ENCODE measurements at regions not wholly inside any gene's neighbourhood (a gene's known extent, or its start where the extent isn't known, plus 50 kb on each side); places are given as distances from the start of the nearest gene placed in this dataset.

- H3K79me2 ChIP-seq (ENCODE audit: control insufficient read depth, insufficient read depth, low read length) = no peaks in the 10 kb centered on the region
- dilution Hi-C loops (cut with MboI; ENCODE audit: extremely low pct_ligation_motif_present, low sequenced_read_pairs) = no loop called here
Measured at GRCh38 chr22:19657252-19658056, 56.8 kb upstream of the SEPTIN5 start.

More at GRCh38 chr22:19657252-19658056, 56.8 kb upstream of the SEPTIN5 start:
- ChIA-PET CTCF (no interaction called here), POLR2A (no interaction called here)
- H3K27me3 ChIP-seq (ENCODE audit: control insufficient read depth in 2 of 2, insufficient read depth in 2 of 2, low read length in 2 of 2) = peaks cover 0 to 4% of the 10 kb centered on the region in 2 experiments
- H4K20me1 ChIP-seq (replicated peaks; ENCODE audit: control insufficient read depth, extremely low read depth, insufficient read depth, low read length) = no peaks in the 10 kb centered on the region
- DNase-seq (ENCODE audit: low read depth, low spot score) (no peak), FAIRE-seq (no peak)
- H3K9me3 ChIP-seq (replicated peaks; ENCODE audit: control insufficient read depth, insufficient read depth, low read length) = no peaks in the 10 kb centered on the region
- no peaks in the 10 kb centered on the region for H3K4me1 ChIP-seq (ENCODE audit: control insufficient read depth, extremely low read depth, insufficient read depth, low read length)
- BruUV-seq (replicated peaks) = no TSS peak
- H2AFZ ChIP-seq (ENCODE audit: low read depth, low read length) = no peak overlapping the region
- TF ChIP-seq MYC (IDR thresholded peaks at IDR 0.05; ENCODE audit: low read depth, low read length) (no peak), JUN (IDR thresholded peaks at IDR 0.05; ENCODE audit: borderline replicate concordance, insufficient read depth, insufficient read length, low read depth) (no peak), FOS (IDR thresholded peaks at IDR 0.05; ENCODE audit: borderline replicate concordance, insufficient read depth, low read length) (no peak), CTCF (IDR thresholded peaks at IDR 0.05; ENCODE audit: extremely low read depth in 1 of 2, insufficient read depth in 1 of 2, low read depth in 1 of 2, low read length in 2 of 2) (no peak), EZH2 (IDR thresholded peaks at IDR 0.05; ENCODE audit: borderline replicate concordance, low read depth, low read length, severe bottlenecking) (no peak), POLR2AphosphoS5 (IDR thresholded peaks at IDR 0.05; ENCODE audit: insufficient read depth, low read depth, low read length) (no peak), POLR2A (IDR thresholded peaks at IDR 0.05; ENCODE audit: low read depth, low read length) (no peak), GATA2 (IDR thresholded peaks at IDR 0.05; ENCODE audit: insufficient read depth, insufficient read length, low read depth, low read length) (no peak), MAX (IDR thresholded peaks at IDR 0.05; ENCODE audit: insufficient read depth, insufficient read length) (no peak)
- no peak overlapping the region for H3K9ac ChIP-seq (replicated peaks; ENCODE audit: extremely low read depth, insufficient read depth, low read length)
- H3K4me2 ChIP-seq (ENCODE audit: insufficient read depth, low read length) = no peak overlapping the region
- H3K27ac ChIP-seq (ENCODE audit: insufficient read depth, low read depth, low read length) = no peak overlapping the region
- H3K36me3 ChIP-seq (ENCODE audit: control insufficient read depth in 2 of 2, extremely low read depth in 1 of 2, insufficient read depth in 2 of 2, low read length in 2 of 2) = no peaks in the 10 kb centered on the region
- no peaks in the 10 kb centered on the region for H3K9me1 ChIP-seq (replicated peaks; ENCODE audit: control insufficient read depth, extremely low read depth, insufficient read depth, low read length)
- intact Hi-C loops (cut with micrococcal nuclease) = no loop called here
- H3K4me3 ChIP-seq (replicated peaks in 1 of 3; ENCODE audit: insufficient read depth in 1 of 3, low read depth in 1 of 3, low read length in 3 of 3) = no peak overlapping the region
